GM19397 (cell line): ENCODE measurements at regions not wholly inside any gene's neighbourhood (a gene's known extent, or its start where the extent isn't known, plus 50 kb on each side); places are given as distances from the start of the nearest gene placed in this dataset.
"Not testable (repeated sequence)": the region's sequence is repeated elsewhere in the genome, so short reads cannot be mapped to it uniquely, and the experiment has no call there.

ENCODE experiments used
- ATAC-seq: cut with Tn5 transposase; IDR thresholded peaks from one replicate; pipeline ENCODE4 v1.9.1; 2021; ENCODE audit warnings: mild to moderate bottlenecking, moderate library complexity; ENCODE audit not compliant: unreplicated experiment

- no peak for ATAC-seq
These were observed 320.5 kb upstream of the THBS1 start for GRCh38 chr15:39260391-39260790.

- ATAC-seq, result no peak
These were observed 320.1 kb upstream of the THBS1 start for GRCh38 chr15:39260791-39261190.

GRCh38 chr15:39261397-39262183 is 319.3 kb upstream of the THBS1 start:
- ATAC-seq, result not testable (repeated sequence)

DNA sequence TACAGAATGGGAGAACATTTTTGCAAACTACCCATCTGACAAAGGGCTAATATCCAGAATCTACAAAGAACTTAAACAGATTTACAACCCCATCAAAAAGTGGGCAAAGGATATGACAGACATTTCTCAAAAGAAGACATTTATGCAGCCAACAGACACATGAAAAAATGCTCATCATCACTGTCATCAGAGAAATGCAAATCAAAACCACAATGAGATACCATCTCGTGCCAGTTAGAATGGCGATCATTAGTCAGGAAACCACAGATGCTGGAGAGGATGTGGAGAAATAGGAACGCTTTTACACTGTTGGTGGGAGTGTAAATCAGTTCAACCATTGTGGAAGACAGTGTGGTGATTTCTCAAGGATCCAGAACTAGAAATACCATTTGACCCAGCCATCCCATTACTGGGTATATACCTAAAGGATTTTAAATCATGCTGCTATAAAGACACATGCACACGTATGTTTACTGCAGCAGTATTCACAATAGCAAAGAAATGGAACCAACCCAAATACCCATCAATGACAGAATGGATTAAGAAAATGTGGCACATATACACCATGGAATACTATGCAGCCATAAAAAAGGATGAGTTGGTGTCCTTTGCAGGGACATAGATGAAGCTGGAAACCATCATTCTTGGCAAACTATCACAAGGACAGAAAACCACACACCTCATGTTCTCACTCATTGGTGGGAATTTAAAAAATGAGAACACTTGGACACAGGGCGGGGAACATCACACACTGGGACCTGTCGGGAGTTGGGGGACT is 317.7 kb upstream of the THBS1 start:
- ATAC-seq, result not testable (repeated sequence)

- ATAC-seq, result no peak
These were observed 315.6 kb upstream of the THBS1 start for GRCh38 chr15:39265261-39265660.

DNA sequence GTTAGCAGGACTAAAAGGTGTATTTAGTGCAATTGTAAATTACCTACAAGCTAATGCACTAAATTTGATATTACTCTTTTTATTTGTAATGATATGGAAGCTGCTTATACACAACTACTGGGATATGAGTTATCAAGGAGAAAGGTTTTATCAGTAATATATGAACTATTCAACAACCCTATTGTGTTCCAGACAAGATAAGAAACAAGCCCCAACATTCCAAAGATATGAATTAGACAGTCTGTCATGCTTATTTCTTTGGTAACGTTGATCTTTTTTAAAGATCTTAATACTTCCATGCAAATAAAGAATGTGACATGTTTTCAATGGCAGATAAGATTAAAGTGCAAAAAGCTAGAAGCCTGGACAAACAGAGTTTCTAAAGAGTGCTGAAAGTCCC is 314.0 kb upstream of the THBS1 start:
- no peak for ATAC-seq

DNA sequence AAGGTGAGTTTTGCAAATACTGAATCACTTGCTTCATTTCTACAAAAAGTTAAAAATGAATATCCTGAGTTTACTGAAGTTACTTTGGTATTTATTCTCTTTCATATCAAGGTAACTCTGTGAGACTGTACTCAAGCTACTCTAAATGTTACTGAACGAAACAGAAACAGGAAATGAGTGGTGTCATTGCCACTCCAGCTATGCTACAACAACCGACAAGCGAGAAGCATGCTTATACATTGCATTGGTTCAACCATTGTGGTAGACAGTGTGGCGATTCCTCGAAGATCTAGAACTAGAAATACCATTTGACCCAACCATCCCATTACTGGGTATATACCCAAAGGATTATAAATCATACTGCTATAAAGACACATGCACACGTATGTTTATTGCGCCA is 313.2 kb upstream of the THBS1 start:
- ATAC-seq, result no peak

DNA sequence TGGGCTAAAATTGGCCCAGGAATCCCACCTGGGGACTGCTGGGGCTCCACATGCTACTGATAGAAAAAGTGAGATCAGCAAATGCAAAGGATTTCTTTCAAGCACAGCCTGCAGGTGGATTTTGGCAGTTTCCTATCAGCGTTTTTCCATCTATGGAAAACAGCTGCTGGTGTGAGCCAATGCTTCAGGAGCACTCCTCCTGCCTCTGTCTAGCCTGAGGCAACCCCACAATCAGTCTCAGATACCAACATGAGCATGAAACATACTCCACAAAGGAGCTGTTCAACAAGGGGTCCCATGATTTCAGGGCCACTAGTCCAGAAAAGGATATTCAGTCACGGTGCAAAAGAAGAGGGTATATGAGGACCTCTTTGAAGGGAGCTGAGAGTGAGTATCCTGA is 311.5 kb upstream of the THBS1 start:
- ATAC-seq, result no peak

DNA sequence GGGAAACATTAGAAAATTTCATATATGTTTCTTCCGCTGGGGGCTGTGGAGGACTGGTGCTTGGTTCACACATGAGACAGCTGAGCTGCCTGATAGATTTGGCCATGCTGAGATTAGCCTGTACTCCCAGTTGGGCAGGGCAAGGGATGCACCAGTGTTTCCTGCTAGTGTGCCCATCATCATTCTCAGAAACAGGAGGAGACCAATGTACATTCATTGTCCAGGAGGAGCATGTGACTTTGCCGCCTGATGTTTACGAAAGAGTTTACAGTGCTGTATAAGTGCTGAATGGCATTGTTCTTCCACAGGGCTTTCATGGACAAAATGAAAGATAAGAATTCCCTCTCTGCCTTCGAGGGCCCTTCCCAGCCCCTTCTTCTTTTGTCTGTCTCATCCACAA is 311.1 kb upstream of the THBS1 start:
- ATAC-seq, result no peak

GRCh38 chr15:39270221-39270855 is 310.5 kb upstream of the THBS1 start:
- no peak for ATAC-seq

GRCh38 chr15:39270934-39271333 is 309.9 kb upstream of the THBS1 start:
- no peak for ATAC-seq

DNA sequence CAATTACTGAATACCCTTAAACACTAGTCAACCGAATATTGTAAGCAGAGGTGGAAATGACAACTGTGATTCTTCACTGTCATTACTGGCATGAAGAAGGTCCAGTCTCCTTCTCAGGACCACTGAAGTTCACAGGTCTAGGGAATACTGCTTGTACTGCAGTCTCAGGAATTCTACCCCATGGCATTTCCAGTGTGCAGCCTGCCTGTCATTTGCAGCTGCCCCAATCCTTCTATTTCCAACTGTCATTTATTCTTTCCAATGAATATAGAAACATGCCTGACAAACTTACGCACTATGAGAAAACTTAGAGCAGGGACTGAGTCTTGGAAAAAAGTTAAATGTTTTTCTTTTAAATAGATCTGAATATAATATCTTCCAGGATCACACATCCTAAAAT is 308.0 kb upstream of the THBS1 start:
- ATAC-seq, result no peak

DNA sequence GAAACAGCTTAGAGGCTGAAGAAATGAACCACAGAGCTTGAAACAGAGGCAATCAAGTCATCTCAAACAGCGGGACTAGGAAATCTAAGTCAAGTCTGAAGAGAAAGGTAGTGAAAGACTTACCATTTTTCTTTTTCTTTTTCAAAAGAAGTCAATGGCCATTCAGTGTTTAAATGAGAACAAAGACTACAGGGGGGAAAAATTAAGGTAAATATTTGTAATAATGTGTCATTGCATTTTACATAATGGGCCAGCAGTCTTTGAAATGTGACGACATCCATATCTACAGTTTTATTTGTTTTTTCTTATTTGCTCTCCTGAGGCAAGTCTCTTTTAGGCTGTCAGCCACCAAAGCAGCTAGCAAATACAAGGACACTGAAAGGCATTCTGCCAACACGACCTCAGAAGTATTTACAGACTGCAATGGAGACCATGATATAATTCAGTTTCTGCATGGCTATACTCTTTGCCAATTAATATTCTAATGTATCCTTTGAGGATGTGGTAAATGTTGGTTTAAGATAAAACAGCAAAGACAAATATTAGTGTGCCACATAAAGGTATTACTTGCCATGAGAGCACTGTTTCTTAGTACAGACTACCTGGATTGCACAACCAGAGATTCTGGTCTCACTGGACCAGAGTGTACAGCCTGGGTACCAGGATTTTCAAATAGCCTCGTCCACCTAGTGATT is 307.0 kb upstream of the THBS1 start:
- no peak for ATAC-seq

GRCh38 chr15:39275066-39275465 is 305.8 kb upstream of the THBS1 start:
- no peak for ATAC-seq

DNA sequence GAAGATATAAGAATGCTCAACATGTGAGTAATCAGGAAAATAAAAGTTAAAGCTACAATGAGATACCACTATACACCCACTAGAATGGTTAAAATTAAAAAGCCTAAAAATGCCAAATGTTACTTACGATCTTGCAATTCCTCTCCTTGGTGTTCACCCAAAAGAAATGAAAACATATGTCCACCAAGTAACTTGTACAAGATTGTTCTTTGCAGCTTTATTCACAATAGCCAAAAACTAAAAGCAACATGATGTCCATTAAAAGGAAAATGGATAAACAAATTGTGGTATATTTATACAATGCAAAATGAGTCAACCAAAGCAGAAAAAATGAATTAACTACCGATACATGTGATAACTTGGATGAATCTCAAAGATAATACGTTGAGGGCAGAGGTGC is 301.6 kb upstream of the THBS1 start:
- no peak for ATAC-seq

- ATAC-seq, result no peak
These were observed 299.8 kb upstream of the THBS1 start for GRCh38 chr15:39281094-39281493.

DNA sequence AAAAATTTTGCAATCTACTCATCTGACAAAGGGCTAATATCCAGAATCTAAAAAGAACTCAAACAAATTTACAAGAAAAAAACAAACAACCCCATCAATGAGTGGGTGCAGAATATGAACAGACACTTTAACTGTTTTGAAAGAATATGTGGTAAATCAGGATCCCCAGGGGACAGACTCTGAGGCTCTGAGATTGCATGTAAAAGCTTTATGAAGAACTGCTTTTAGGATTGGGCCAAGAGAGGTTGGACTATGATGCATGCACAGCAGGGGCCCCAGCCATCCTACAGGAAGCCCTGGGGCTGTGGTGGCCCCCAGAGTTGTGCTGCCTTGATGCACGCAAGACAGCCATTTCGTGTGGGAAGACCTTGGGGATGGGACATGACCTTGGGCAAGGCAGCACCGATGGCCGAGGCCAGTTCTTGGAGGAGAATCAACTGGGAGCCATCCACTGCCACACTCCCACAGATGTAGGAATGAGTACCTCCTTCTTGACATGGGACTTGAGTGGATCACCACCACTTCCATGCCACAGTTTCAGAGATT is 298.1 kb upstream of the THBS1 start:
- no peak for ATAC-seq

DNA sequence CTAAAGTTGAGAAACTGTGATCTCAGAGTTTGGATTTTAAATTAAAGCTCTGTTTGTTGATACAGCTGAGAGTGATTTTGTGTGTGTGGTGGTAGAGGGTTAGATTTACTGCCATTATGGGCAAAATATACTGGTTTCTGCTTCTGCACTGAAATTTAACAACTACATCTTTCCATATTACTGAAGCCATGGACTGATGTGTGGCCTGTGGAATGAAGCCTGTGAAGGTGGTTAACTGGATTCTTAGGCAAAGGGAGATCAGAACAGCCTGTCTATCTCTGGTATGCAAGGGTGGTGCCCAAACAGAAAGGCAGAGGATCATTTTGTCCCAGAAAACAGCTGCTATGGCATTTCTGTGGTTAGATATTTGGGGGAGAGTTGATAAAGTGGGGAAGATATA is 297.3 kb upstream of the THBS1 start:
- no peak for ATAC-seq

DNA sequence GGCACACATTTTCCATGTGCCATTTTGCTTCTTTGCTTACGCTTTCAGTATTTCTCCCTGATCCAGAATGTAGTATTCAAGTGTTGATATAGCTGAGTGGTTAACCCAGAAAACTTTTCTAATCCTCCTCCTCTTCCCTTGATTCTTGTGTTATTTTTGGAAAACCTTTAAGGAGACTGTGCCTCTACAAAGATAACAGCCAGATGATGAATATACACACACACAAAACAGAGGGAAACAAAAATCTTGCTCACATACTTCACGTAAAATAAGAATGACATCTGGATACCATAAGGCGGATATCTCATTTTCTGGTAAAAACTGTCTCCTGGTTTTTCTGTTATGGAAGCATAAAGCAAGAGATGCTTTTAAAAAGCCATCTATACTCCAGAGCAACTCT is 295.8 kb upstream of the THBS1 start:
- ATAC-seq, result no peak

DNA sequence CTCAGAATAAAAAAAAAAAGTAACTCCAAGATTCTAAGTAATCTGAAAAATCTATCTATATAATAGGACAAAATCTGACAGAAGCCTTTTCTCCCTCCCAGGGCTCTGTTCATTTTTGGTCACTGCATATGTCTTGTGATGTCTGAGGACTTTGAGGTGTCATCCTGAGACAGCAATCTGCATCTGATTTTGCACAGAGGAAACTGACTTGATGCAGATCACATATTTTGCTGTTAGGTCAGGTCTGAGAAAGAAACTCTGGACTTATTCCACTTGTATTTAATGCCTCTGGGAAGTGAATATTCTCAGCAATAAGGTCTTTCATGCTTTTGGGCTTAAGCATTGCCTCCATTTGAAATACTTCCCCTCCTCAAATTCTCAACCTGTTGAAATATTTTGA is 295.2 kb upstream of the THBS1 start:
- ATAC-seq, result no peak

DNA sequence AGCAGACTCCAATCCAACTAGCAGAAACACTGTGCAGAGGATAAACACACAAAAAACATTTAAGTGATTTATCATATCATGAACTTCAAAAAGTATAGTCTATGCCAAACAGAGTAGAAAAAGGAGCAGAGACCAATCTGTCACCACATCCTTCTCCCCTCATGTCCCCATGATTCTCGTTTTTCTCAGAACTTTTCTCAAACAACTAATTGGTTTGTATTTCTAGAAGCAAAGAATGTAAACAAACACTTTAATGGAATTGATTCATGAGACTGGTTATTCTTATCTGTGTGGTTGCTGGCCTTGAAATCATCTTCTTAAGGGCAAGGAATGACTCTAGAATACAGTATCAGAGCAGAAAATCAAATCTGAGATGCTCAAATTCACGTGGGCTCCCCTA is 294.2 kb upstream of the THBS1 start:
- ATAC-seq, result no peak
